Large intestine (tissue), 3 donors: ENCODE measurements at regions not wholly inside any gene's neighbourhood (a gene's known extent, or its start where the extent isn't known, plus 50 kb on each side); places are given as distances from the start of the nearest gene placed in this dataset.
"Not testable (repeated sequence)": the region's sequence is repeated elsewhere in the genome, so short reads cannot be mapped to it uniquely, and the experiment has no call there.

Source experiments
- DNase-seq, 2 donors: peaks; one replicate each; pipeline versions ENCODE4 v3.0.0 to v3.0.0-alpha.2; 2013
- H3K27ac ChIP-seq: one replicate; pipeline ENCODE4 v1.5.1; 2013; ENCODE audit warnings: low read length
- H3K27me3 ChIP-seq: 2 replicates; pipeline ENCODE4 v1.6.1; 2013; ENCODE audit warnings: low read length; ENCODE audit not compliant: control insufficient read depth, insufficient read depth
- H3K36me3 ChIP-seq: 2 replicates; pipeline ENCODE4 v1.6.1; 2013; ENCODE audit warnings: low read length; ENCODE audit not compliant: control insufficient read depth, insufficient read depth
- H3K4me1 ChIP-seq: one replicate; pipeline ENCODE4 v1.6.1; 2013; ENCODE audit warnings: low read length; ENCODE audit not compliant: control insufficient read depth, insufficient read depth
- H3K4me3 ChIP-seq: one replicate; pipeline ENCODE4 v1.5.1; 2013; ENCODE audit warnings: low read length
- H3K9me3 ChIP-seq: one replicate; pipeline ENCODE4 v1.6.1; 2013; ENCODE audit warnings: mild to moderate bottlenecking, low read depth, low read length, moderate library complexity; ENCODE audit not compliant: control insufficient read depth
- WGBS: methylation state at CpG from one replicate; pipeline ENCODE4 v1.1.5; 2013; ENCODE audit warnings: low lambda C conversion rate; ENCODE audit not compliant: insufficient coverage; 5-methylcytosine and 5-hydroxymethylcytosine counted together

DNA sequence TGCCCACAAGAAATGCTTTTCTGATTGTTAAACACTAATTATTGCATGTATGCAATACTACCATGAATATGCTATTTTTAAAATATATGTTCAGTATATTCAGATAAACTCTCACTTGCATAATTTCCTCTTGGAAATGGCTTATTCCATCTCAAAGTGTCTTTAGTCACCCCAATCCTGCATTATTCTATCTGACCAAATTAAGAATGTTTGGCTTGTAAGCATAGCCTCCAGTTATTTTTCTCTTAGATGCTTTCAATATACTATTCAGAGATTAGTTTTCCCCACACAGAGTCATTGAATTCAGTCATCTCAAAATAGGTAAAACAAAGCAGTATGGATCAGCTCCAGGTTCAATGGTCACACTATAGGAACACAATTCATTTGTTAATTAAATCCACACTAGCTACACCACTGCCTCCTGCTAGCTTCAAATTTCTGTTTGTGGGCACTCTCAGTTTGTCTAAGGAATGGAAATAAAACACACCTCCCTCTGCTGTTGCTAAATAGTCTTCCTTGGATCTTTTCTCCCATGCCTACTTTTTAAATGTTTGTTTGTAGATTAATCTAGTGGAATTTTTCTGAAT is 134.6 kb upstream of the TBCA start:
- Histone ChIP-seq H3K36me3 (no peaks in the 10 kb centered on the region), H3K4me1 (no peaks in the 10 kb centered on the region)

GRCh38 chr5:77909237-77909636 is 133.1 kb upstream of the TBCA start:
- WGBS, result no CpG with 5 or more reads among the region's 2 CpGs
- H3K9me3 ChIP-seq, result no peaks in the 10 kb centered on the region
- H3K4me3 ChIP-seq, result no peak overlapping the region
- H3K27ac ChIP-seq, result no peak overlapping the region
- DNase-seq, result no peak
- H3K36me3 ChIP-seq, result no peaks in the 10 kb centered on the region
- H3K27me3 ChIP-seq, result peaks cover 21% of the 10 kb centered on the region
- no peaks in the 10 kb centered on the region for H3K4me1 ChIP-seq

More for the DNA sequence above, 134.6 kb upstream of the TBCA start:
- no peaks in the 10 kb centered on the region for H3K9me3 ChIP-seq
- no peak overlapping the region for H3K27ac ChIP-seq
- H3K4me3 ChIP-seq, result no peak overlapping the region
- DNase-seq, result no peak
- H3K27me3 ChIP-seq, result peaks cover 19% of the 10 kb centered on the region

DNA sequence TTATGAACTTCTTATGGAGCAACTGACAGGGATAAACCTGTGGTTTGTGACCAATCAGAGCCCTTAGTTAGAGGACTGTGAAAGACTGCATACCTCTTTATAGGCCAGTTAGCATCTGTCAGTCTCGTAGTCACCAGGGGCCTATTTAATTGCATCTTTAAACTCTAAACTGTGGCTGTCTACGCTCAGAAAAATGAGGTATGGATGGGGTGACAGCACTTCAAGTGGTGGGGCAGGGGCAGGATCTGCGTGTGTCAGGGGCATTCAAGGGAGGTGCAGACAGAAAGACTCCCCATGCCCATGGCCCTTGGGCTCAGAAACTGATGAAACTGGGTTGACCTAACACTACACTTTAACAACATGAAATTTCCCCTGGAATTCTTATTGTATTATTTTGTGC is 132.6 kb upstream of the TBCA start:
- Histone ChIP-seq H3K4me1 (no peaks in the 10 kb centered on the region), H3K27me3 (peaks cover 21% of the 10 kb centered on the region), H3K36me3 (no peaks in the 10 kb centered on the region), H3K4me3 (no peak overlapping the region), H3K9me3 (no peaks in the 10 kb centered on the region), H3K27ac (no peak overlapping the region)
- no peak for DNase-seq
- no CpG with 5 or more reads among the region's 3 CpGs for WGBS

- WGBS, result no CpG with 5 or more reads among the region's 2 CpGs
- Histone ChIP-seq H3K9me3 (no peaks in the 10 kb centered on the region), H3K27ac (no peak overlapping the region), H3K4me3 (no peak overlapping the region), H3K27me3 (peaks cover 16% of the 10 kb centered on the region), H3K36me3 (no peaks in the 10 kb centered on the region), H3K4me1 (no peaks in the 10 kb centered on the region)
- no peak for DNase-seq
Observed at GRCh38 chr5:77907786-77908185, 131.6 kb upstream of the TBCA start.

- Histone ChIP-seq H3K27me3 (peaks cover 8% of the 10 kb centered on the region), H3K9me3 (no peaks in the 10 kb centered on the region), H3K27ac (no peak overlapping the region), H3K36me3 (no peaks in the 10 kb centered on the region), H3K4me3 (no peak overlapping the region), H3K4me1 (no peaks in the 10 kb centered on the region)
- WGBS, result no CpG with 5 or more reads among the region's 8 CpGs
- DNase-seq, result no peak
Observed at GRCh38 chr5:77906806-77907205, 130.7 kb upstream of the TBCA start.

GRCh38 chr5:77904362-77904761 is 128.2 kb upstream of the TBCA start:
- H3K9me3 ChIP-seq, result no peaks in the 10 kb centered on the region
- DNase-seq, result no peak
- peaks cover 2% of the 10 kb centered on the region for H3K27me3 ChIP-seq
- H3K36me3 ChIP-seq, result no peaks in the 10 kb centered on the region
- WGBS, result 100% methylated on average over 2 of the region's 3 CpGs
- H3K4me1 ChIP-seq, result no peaks in the 10 kb centered on the region
- no peak overlapping the region for H3K4me3 ChIP-seq
- H3K27ac ChIP-seq, result no peak overlapping the region

- Histone ChIP-seq H3K4me3 (no peak overlapping the region), H3K9me3 (no peaks in the 10 kb centered on the region), H3K36me3 (no peaks in the 10 kb centered on the region), H3K27me3 (peaks cover 2% of the 10 kb centered on the region), H3K4me1 (no peaks in the 10 kb centered on the region), H3K27ac (no peak overlapping the region)
- no peak for DNase-seq
- WGBS, result no CpG with 5 or more reads among the region's 3 CpGs
Observed at GRCh38 chr5:77900691-77901090, 124.6 kb upstream of the TBCA start.

GRCh38 chr5:77898385-77898784 is 122.2 kb upstream of the TBCA start:
- Histone ChIP-seq H3K4me3 (no peak overlapping the region), H3K27me3 (peaks cover 2% of the 10 kb centered on the region), H3K27ac (no peak overlapping the region), H3K4me1 (no peaks in the 10 kb centered on the region), H3K9me3 (no peaks in the 10 kb centered on the region), H3K36me3 (no peaks in the 10 kb centered on the region)
- no peak for DNase-seq
- no CpG with 5 or more reads among the region's 2 CpGs for WGBS

- H3K9me3 ChIP-seq, result no peaks in the 10 kb centered on the region
- no peak for DNase-seq
- H3K36me3 ChIP-seq, result no peaks in the 10 kb centered on the region
- H3K27ac ChIP-seq, result no peak overlapping the region
- no peaks in the 10 kb centered on the region for H3K4me1 ChIP-seq
- peaks cover 16% of the 10 kb centered on the region for H3K27me3 ChIP-seq
- no CpG with 5 or more reads among the region's 3 CpGs for WGBS
- H3K4me3 ChIP-seq, result no peak overlapping the region
Observed at GRCh38 chr5:77896338-77896737, 120.2 kb upstream of the TBCA start.

DNA sequence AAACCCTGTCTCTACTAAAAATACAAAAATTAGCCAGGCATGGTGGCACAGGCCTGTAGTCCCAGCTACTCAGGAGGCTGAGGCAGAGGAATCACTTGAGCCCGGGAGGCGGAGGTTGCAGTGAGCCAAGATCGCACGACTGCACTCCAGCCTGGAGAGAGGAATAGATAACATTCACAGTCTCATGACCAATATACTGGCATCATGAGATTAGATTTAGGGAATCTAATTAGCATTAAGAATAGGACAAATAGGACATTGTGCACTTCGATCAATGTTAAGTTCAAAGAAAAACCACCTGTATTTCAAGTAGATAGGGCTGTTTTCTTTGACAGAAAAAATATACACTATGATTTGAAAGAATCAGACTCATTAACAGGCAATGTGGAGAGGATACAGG is 118.0 kb upstream of the TBCA start:
- DNase-seq, H3K27ac ChIP-seq, H3K4me3 ChIP-seq, H3K9me3 ChIP-seq, H3K4me1 ChIP-seq, H3K36me3 ChIP-seq: not testable (repeated sequence)
- WGBS, result 100% methylated on average over 1 of the region's 5 CpGs
- peaks cover 17% of the 10 kb centered on the region for H3K27me3 ChIP-seq

DNA sequence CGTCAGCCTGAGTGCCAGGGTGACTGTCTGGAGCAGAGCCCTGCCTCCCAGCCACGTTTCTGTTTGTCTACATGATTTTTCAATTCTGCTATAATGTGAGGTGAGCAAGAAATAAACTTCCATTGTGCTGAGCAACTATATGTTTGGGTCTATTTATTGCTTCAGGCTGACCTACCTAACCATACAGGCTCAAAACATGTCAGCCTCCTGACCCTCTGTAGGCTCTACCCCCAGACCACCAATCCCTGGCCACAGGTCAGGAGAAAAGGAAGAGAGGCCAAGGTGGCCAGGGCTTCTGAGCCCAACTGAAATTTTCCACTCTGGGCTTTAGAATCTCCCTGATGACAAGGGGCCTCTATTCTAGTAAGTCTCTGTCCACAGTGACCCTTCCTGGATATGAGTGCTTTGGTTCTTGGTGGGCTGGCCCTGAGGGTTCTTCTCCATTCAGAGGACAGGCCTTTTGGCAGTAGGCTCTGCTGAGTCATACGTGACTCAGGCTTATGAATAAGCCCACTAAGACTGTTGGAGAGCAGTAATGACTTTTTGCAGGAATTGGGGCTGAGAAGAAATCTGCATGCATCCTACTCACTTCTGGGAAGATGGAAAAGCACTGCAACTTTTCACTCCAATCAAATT is 117.2 kb upstream of the TBCA start:
- WGBS, result no CpG with 5 or more reads among the region's 3 CpGs
- H3K4me1 ChIP-seq, result no peaks in the 10 kb centered on the region
- H3K27ac ChIP-seq, result no peak overlapping the region
- H3K27me3 ChIP-seq, result peaks cover 19% of the 10 kb centered on the region
- H3K36me3 ChIP-seq, result no peaks in the 10 kb centered on the region
- DNase-seq, result no peak
- no peaks in the 10 kb centered on the region for H3K9me3 ChIP-seq
- no peak overlapping the region for H3K4me3 ChIP-seq
